ENCODE measurements at regions not wholly inside any gene's neighbourhood (a gene's known extent, or its start where the extent isn't known, plus 50 kb on each side); places are given as distances from the start of the nearest gene placed in this dataset.

DNA sequence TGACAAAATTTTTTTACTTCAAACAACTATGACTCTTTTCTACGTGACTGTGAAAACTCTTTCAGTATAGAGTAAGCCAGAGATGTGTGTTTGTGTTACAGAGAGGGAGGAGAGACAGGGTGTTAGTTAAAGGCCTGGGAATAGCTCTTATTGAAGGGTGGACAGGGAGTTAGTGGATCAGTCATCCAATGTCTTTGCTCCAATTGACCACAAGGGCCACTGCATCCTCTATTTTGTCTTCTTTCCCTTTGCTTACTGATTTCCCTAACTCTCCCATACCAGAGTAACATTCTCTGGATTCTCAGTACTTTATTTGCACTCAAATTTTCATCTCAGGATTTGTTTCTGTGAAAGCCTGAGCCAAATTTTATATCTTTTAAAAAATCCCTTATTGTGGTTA lies 920.3 kb downstream of the CDH18 start:
- Mint-ChIP-seq H3K27ac (ENCODE audit: unreplicated experiment) (no peak overlapping the region), H3K27me3 (ENCODE audit: unreplicated experiment) (no peaks in the 10 kb centered on the region), H3K9me3 (ENCODE audit: unreplicated experiment) (peaks cover 1% of the 10 kb centered on the region), H3K4me1 (ENCODE audit: low read depth, unreplicated experiment) (no peaks in the 10 kb centered on the region), H3K4me3 (ENCODE audit: unreplicated experiment) (no peak overlapping the region), H3K36me3 (ENCODE audit: unreplicated experiment) (no peaks in the 10 kb centered on the region)
- TF ChIP-seq, protein P1, sequence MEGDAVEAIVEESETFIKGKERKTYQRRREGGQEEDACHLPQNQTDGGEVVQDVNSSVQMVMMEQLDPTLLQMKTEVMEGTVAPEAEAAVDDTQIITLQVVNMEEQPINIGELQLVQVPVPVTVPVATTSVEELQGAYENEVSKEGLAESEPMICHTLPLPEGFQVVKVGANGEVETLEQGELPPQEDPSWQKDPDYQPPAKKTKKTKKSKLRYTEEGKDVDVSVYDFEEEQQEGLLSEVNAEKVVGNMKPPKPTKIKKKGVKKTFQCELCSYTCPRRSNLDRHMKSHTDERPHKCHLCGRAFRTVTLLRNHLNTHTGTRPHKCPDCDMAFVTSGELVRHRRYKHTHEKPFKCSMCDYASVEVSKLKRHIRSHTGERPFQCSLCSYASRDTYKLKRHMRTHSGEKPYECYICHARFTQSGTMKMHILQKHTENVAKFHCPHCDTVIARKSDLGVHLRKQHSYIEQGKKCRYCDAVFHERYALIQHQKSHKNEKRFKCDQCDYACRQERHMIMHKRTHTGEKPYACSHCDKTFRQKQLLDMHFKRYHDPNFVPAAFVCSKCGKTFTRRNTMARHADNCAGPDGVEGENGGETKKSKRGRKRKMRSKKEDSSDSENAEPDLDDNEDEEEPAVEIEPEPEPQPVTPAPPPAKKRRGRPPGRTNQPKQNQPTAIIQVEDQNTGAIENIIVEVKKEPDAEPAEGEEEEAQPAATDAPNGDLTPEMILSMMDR (IDR thresholded peaks at IDR 0.05; ENCODE audit: partially characterized antibody, unreplicated experiment), result no peak
- DNase-seq, result no peak

DNA sequence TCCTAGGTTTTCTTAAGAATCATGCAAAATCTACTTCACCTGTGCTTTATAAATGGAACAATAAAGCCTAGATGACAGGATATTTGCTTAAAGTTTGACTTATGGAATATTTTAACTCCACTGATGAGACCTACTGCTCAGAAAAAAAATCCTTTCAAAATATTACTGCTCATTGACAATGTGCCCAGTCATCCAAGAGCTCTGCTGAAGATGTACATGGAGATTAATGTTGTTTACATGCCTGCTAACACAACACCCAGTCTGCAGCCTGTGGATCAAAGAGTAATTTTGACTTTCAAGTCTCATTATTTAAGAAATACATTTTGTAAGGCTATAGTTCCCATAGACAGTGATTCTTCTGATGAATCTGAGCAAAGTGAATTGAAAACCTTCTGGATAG lies 889.6 kb downstream of the CDH18 start:
- DNase-seq, result no peak
- no peaks in the 10 kb centered on the region for H3K36me3 Mint-ChIP-seq (ENCODE audit: unreplicated experiment)
- H3K27ac Mint-ChIP-seq (ENCODE audit: unreplicated experiment), result no peak overlapping the region
- H3K4me1 Mint-ChIP-seq (ENCODE audit: low read depth, unreplicated experiment), result no peaks in the 10 kb centered on the region
- no peak overlapping the region for H3K4me3 Mint-ChIP-seq (ENCODE audit: unreplicated experiment)
- H3K9me3 Mint-ChIP-seq (ENCODE audit: unreplicated experiment), result no peaks in the 10 kb centered on the region
- TF ChIP-seq, protein P1 (IDR thresholded peaks at IDR 0.05; ENCODE audit: partially characterized antibody, unreplicated experiment), result no peak
- H3K27me3 Mint-ChIP-seq (ENCODE audit: unreplicated experiment), result no peaks in the 10 kb centered on the region

DNA sequence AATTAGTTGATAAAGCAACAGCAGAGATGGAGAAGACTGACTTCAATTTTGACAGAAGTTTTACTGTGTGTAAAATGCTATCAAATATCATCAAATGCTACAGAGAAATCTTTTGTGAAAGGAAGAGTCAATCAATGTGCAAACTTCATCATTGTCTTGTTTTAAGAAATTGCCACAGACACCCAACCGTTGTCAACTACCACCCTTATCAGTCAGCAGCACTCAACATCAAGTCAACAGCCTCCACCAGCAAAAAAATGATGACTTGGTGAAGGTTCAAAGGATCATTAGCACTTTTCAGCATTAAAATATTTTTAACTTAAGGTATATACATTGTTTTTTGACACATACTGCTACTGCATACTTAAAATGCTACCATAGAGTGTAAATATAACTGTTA lies 888.8 kb downstream of the CDH18 start:
- Mint-ChIP-seq H3K4me1 (ENCODE audit: low read depth, unreplicated experiment) (no peaks in the 10 kb centered on the region), H3K27ac (ENCODE audit: unreplicated experiment) (no peak overlapping the region), H3K27me3 (ENCODE audit: unreplicated experiment) (no peaks in the 10 kb centered on the region), H3K4me3 (ENCODE audit: unreplicated experiment) (no peak overlapping the region), H3K9me3 (ENCODE audit: unreplicated experiment) (no peaks in the 10 kb centered on the region), H3K36me3 (ENCODE audit: unreplicated experiment) (no peaks in the 10 kb centered on the region)
- TF ChIP-seq, protein P1 (IDR thresholded peaks at IDR 0.05; ENCODE audit: partially characterized antibody, unreplicated experiment), result no peak
- no peak for DNase-seq

DNA sequence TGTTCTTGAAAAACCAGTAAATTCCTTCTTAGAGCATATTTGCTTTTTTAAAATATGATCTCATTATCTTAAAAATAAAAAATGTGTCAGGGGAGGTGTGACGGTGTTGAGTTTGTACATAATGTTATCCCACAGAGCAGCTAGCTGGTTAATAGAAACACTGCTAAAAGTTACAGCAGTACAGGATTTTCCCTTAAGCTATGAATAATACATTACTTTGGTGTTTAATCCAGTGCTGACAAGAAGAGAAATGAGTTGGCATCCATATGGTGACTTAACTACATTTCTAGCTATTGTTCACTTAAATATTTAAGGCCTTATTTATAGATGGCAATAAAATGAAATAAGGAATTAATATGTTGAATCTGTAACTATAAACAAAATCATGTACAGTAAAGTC lies 883.1 kb downstream of the CDH18 start:
- TF ChIP-seq, protein P1 (IDR thresholded peaks at IDR 0.05; ENCODE audit: partially characterized antibody, unreplicated experiment), result no peak
- H3K9me3 Mint-ChIP-seq (ENCODE audit: unreplicated experiment), result no peaks in the 10 kb centered on the region
- H3K4me1 Mint-ChIP-seq (ENCODE audit: low read depth, unreplicated experiment), result peaks cover 3% of the 10 kb centered on the region
- H3K4me3 Mint-ChIP-seq (ENCODE audit: unreplicated experiment), result no peak overlapping the region
- no peak overlapping the region for H3K27ac Mint-ChIP-seq (ENCODE audit: unreplicated experiment)
- no peak for DNase-seq
- H3K27me3 Mint-ChIP-seq (ENCODE audit: unreplicated experiment), result no peaks in the 10 kb centered on the region
- H3K36me3 Mint-ChIP-seq (ENCODE audit: unreplicated experiment), result no peaks in the 10 kb centered on the region

DNA sequence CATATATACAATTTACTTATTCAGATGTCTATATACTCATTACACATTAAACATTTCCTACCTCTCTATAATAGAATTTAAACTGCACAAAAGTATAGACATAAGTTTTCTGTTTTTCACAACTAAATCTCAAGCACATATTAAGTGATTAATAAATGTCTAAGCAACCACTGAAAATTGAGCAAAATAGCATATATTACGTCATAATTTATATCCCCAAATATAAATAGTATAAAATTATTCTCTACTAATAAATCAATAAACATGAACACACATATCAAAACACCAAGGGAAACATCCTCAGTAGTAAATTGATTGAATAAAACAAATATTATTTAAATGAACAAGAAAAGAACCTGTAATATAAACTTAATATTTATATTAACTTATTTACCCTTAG lies 865.1 kb downstream of the CDH18 start:
- H3K27ac Mint-ChIP-seq (ENCODE audit: unreplicated experiment), result no peak overlapping the region
- H3K9me3 Mint-ChIP-seq (ENCODE audit: unreplicated experiment), result no peaks in the 10 kb centered on the region
- DNase-seq, result no peak
- TF ChIP-seq, protein P1 (IDR thresholded peaks at IDR 0.05; ENCODE audit: partially characterized antibody, unreplicated experiment), result no peak
- H3K4me3 Mint-ChIP-seq (ENCODE audit: unreplicated experiment), result no peak overlapping the region
- no peaks in the 10 kb centered on the region for H3K36me3 Mint-ChIP-seq (ENCODE audit: unreplicated experiment)
- H3K27me3 Mint-ChIP-seq (ENCODE audit: unreplicated experiment), result peaks cover 3% of the 10 kb centered on the region
- H3K4me1 Mint-ChIP-seq (ENCODE audit: low read depth, unreplicated experiment), result peaks cover 2% of the 10 kb centered on the region

Data from glutamatergic neuron (in vitro differentiated cells).